Spleen (tissue), 11 donors: ENCODE measurements at regions not wholly inside any gene's neighbourhood (a gene's known extent, or its start where the extent isn't known, plus 50 kb on each side); places are given as distances from the start of the nearest gene placed in this dataset.
A peak's percentile ranks its signal among the peaks of the same experiment; 100 is the strongest.
"Not testable (repeated sequence)": the region's sequence is repeated elsewhere in the genome, so short reads cannot be mapped to it uniquely, and the experiment has no call there.

ENCODE experiments used
- DNase-seq: peaks from one replicate; pipeline ENCODE4 v3.0.0-alpha.2; 2020
- H3K27ac ChIP-seq, 8 donors: fragments of 200-600 bp; sonication (generic) in 7 of 8; 1 replicate in 4 of 8; 2 replicates in 4 of 8; pipeline versions ENCODE4 v1.5.0 to v1.8.0; 2016 to 2021; ENCODE audit warnings: inconsistent platforms in 4 of 8, mild to moderate bottlenecking in 4 of 8, moderate library complexity in 1 of 8
- H3K27me3 ChIP-seq, 7 donors: fragments of 200-600 bp; sonication (generic) in 6 of 7; replicated peaks in 1 of 7; 1 replicate in 4 of 7; 2 replicates in 3 of 7; pipeline versions ENCODE4 v1.5.0 to v1.8.0; 2016 to 2021; ENCODE audit warnings: inconsistent platforms in 3 of 7, mild to moderate bottlenecking in 1 of 7
- H3K36me3 ChIP-seq, 6 donors: fragments of 200-600 bp; sonication (generic) in 5 of 6; 1 replicate in 4 of 6; 2 replicates in 2 of 6; pipeline versions ENCODE4 v1.5.0 to v1.8.0; 2016 to 2021; ENCODE audit warnings: inconsistent platforms in 2 of 6
- H3K4me1 ChIP-seq, 6 donors: fragments of 200-600 bp; sonication (generic) in 5 of 6; 1 replicate in 3 of 6; 2 replicates in 3 of 6; pipeline versions ENCODE4 v1.5.0 to v1.8.0; 2016 to 2021; ENCODE audit warnings: inconsistent platforms in 3 of 6
- H3K4me3 ChIP-seq, 8 donors: fragments of 200-600 bp; sonication (generic) in 7 of 8; 1 replicate in 4 of 8; 2 replicates in 4 of 8; pipeline versions ENCODE4 v1.5.0 to v1.8.0; 2016 to 2021; ENCODE audit warnings: inconsistent platforms in 4 of 8, mild to moderate bottlenecking in 4 of 8, moderate library complexity in 2 of 8
- H3K9me3 ChIP-seq, 8 donors: fragments of 200-600 bp; sonication (generic) in 7 of 8; 1 replicate in 4 of 8; 2 replicates in 4 of 8; pipeline versions ENCODE4 v1.5.0 to v1.8.0; 2016 to 2021; ENCODE audit warnings: inconsistent platforms in 4 of 8
- CTCF ChIP-seq, 11 experiments: fragments of 200-600 bp in 7 of 11; fragments of 450-650 bp in 4 of 11; sonication (generic) in 4 of 11; IDR thresholded peaks in 8 of 11; conservative IDR thresholded peaks in 3 of 11; 1 replicate in 7 of 11; 2 replicates in 4 of 11; pipeline versions ENCODE4 v1.4.0 to v1.8.0; 2016 to 2021; ENCODE audit warnings: antibody characterized with exemption in 11 of 11, inconsistent platforms in 4 of 11, mild to moderate bottlenecking in 1 of 11
- POLR2A ChIP-seq, 3 donors: fragments of 450-650 bp; IDR thresholded peaks; one replicate each; pipeline ENCODE4 v1.5.1; 2017; ENCODE audit warnings: antibody characterized with exemption in 3 of 3, mild to moderate bottlenecking in 1 of 3
- POLR2AphosphoS5 ChIP-seq, 3 donors: sonication (generic); formaldehyde crosslinking; IDR thresholded peaks; one replicate each; pipeline ENCODE4 v1.5.1; 2017; ENCODE audit warnings: antibody characterized with exemption in 3 of 3
- WGBS, 5 donors: extraction: QIAGEN DNeasy Blood & Tissue Kit in 3 of 5; methylation state at CpG; one replicate each; pipeline versions ENCODE4 v1.1.5 to v1.1.7; 2013 to 2018; 5-methylcytosine and 5-hydroxymethylcytosine counted together
- intact Hi-C: fragments of 100-400 bp; cut with DNase I; formaldehyde crosslinking; loops from one replicate; pipeline ENCODE4 v1.15.0; 2023; ENCODE audit warnings: low total_unique reads
- donor health status: healthy with polysubstance abuse.
- donor health status: DM: no; HTN: no; CAD: no; lungs with moderate emphysema.
- donor health status: DM: no; HTN: no; CAD: no.
- donor health status: Bipolar disorder and iron deficiency.
- donor health status: healthy.
- donor health status: DM: no; HTN: no; CAD: no.
- donor health status: DM: yes; HTN: yes; CAD: no.

GRCh38 chr5:67805666-67806348 is 409.7 kb upstream of the PIK3R1 start:
- no peak for DNase-seq
- no peak for TF ChIP-seq POLR2AphosphoS5 (IDR thresholded peaks at IDR 0.05)
- no peaks in the 10 kb centered on the region for H3K4me1 ChIP-seq
- H3K4me3 ChIP-seq, result no peak overlapping the region
- no peaks in the 10 kb centered on the region for H3K9me3 ChIP-seq
- H3K27me3 ChIP-seq, result no peaks in the 10 kb centered on the region
- 85 to 96% (median 91%) methylated on average over 4 of the region's 4 CpGs for WGBS, 5 donors
- intact Hi-C loops, result no loop called here
- H3K27ac ChIP-seq, result no peak overlapping the region
- no peaks in the 10 kb centered on the region for H3K36me3 ChIP-seq

- DNase-seq, result no peak
- H3K4me1 ChIP-seq, result no peaks in the 10 kb centered on the region
- no peaks in the 10 kb centered on the region for H3K27me3 ChIP-seq
- WGBS, 5 donors, result 65 to 80% (median 72%) methylated on average over 2 of the region's 2 CpGs
- H3K4me3 ChIP-seq, result no peak overlapping the region
- H3K27ac ChIP-seq, result no peak overlapping the region
- peaks cover 0 to 7% (median 0%) of the 10 kb centered on the region in 8 donors for H3K9me3 ChIP-seq
- TF ChIP-seq POLR2AphosphoS5 (IDR thresholded peaks at IDR 0.05) (no peak), POLR2A (IDR thresholded peaks at IDR 0.05) (no peak), CTCF (IDR thresholded peaks at IDR 0.05 in 8 of 11, conservative IDR thresholded peaks at IDR 0.05 in 3 of 11) (no peak)
- intact Hi-C loops, result no loop called here
- H3K36me3 ChIP-seq, result no peaks in the 10 kb centered on the region
Measured at GRCh38 chr5:67802766-67803165, 412.8 kb upstream of the PIK3R1 start.

- TF ChIP-seq POLR2A (IDR thresholded peaks at IDR 0.05), result no peak
- TF ChIP-seq CTCF (IDR thresholded peaks at IDR 0.05 in 8 of 11, conservative IDR thresholded peaks at IDR 0.05 in 3 of 11), result no peak
- peak in 1 of 3 donors; percentile 48 for TF ChIP-seq POLR2AphosphoS5 (IDR thresholded peaks at IDR 0.05)
- intact Hi-C loops, result no loop called here
- Histone ChIP-seq H3K27ac (peak overlapping the region in 4 of 8 donors; percentile 3 to 67 (median 56)), H3K36me3 (no peaks in the 10 kb centered on the region), H3K9me3 (peaks cover 0 to 7% (median 0%) of the 10 kb centered on the region in 8 donors), H3K4me3 (no peak overlapping the region), H3K27me3 (no peaks in the 10 kb centered on the region), H3K4me1 (no peaks in the 10 kb centered on the region)
- 74 to 84% (median 78%) methylated on average over 5 of the region's 5 CpGs for WGBS, 5 donors
- DNase-seq, result no peak
Measured at GRCh38 chr5:67799732-67800234, 415.8 kb upstream of the PIK3R1 start.

- H3K27me3 ChIP-seq, DNase-seq, H3K4me3 ChIP-seq, intact Hi-C loops, H3K36me3 ChIP-seq, H3K9me3 ChIP-seq, H3K4me1 ChIP-seq: not testable (repeated sequence)
- WGBS, 5 donors, result 83 to 93% (median 89%) methylated on average over 5 of the region's 5 CpGs
- H3K27ac ChIP-seq, result peak overlapping the region in 4 of 8 donors; percentile 8 to 60 (median 42)
Measured at GRCh38 chr5:67798470-67798869, 417.1 kb upstream of the PIK3R1 start.

- Histone ChIP-seq H3K27me3 (no peaks in the 10 kb centered on the region), H3K4me1 (no peaks in the 10 kb centered on the region), H3K27ac (no peak overlapping the region), H3K9me3 (peaks cover 0 to 7% (median 0%) of the 10 kb centered on the region in 8 donors), H3K36me3 (no peaks in the 10 kb centered on the region), H3K4me3 (no peak overlapping the region)
- TF ChIP-seq POLR2A (IDR thresholded peaks at IDR 0.05), result no peak
- TF ChIP-seq POLR2AphosphoS5 (IDR thresholded peaks at IDR 0.05), result no peak
- TF ChIP-seq CTCF (IDR thresholded peaks at IDR 0.05 in 8 of 11, conservative IDR thresholded peaks at IDR 0.05 in 3 of 11), result no peak
- WGBS, 5 donors, result 79 to 91% (median 86%) methylated on average over 5 of the region's 5 CpGs
- intact Hi-C loops, result no loop called here
- DNase-seq, result no peak
Measured at GRCh38 chr5:67795781-67796477, 419.6 kb upstream of the PIK3R1 start.
